ENCODE measurements at regions not wholly inside any gene's neighbourhood (a gene's known extent, or its start where the extent isn't known, plus 50 kb on each side); places are given as distances from the start of the nearest gene placed in this dataset.
A peak's percentile ranks its signal among the peaks of the same experiment; 100 is the strongest.

- no peak overlapping the region for H3K27ac Mint-ChIP-seq
- ChIA-PET CTCF (ENCODE audit: partially characterized antibody) (no interaction called here), POLR2A (ENCODE audit: partially characterized antibody) (no interaction called here)
- H3K9me3 Mint-ChIP-seq = peaks cover 0 to 7% (median 2%) of the 10 kb centered on the region in 8 donors
- Histone ChIP-seq H3K9me3 (ENCODE audit: control insufficient read depth in 1 of 2, low read length in 2 of 2) (no peaks in the 10 kb centered on the region), H3K4me3 (ENCODE audit: low read length in 2 of 2) (no peak overlapping the region), H3K27ac (ENCODE audit: low read depth, low read length) (no peak overlapping the region), H3K27me3 (ENCODE audit: insufficient read depth, low read length) (peaks cover 21% of the 10 kb centered on the region), H3K4me1 (ENCODE audit: insufficient read depth, low read length) (peaks cover 9% of the 10 kb centered on the region), H3K36me3 (ENCODE audit: insufficient read depth, low read length) (no peaks in the 10 kb centered on the region)
- DNase-seq = peak in 1 of 5 donors; percentile 0
- H3K36me3 Mint-ChIP-seq = no peaks in the 10 kb centered on the region
- H3K4me3 Mint-ChIP-seq = peak overlapping the region in 5 of 8 donors; percentile 22 to 79 (median 61)
- intact Hi-C loops (cut with micrococcal nuclease) = loop anchor here (5.0 kb wide), 1 partner anchor 392 kb away; the partner anchor contains the start of gene GATA6
- peaks cover 28 to 30% of the 10 kb centered on the region in 2 donors for H3K27me3 Mint-ChIP-seq
- peaks cover 1 to 8% (median 3%) of the 10 kb centered on the region in 4 donors for H3K4me1 Mint-ChIP-seq
These were observed 141.9 kb upstream of the CTAGE1 start for GRCh38 chr18:22559414-22560274.

- peaks cover 9% of the 10 kb centered on the region for H3K4me1 ChIP-seq (ENCODE audit: insufficient read depth, low read length)
- peaks cover 21% of the 10 kb centered on the region for H3K27me3 ChIP-seq (ENCODE audit: insufficient read depth, low read length)
- H3K4me3 ChIP-seq (ENCODE audit: low read length in 2 of 2) = no peak overlapping the region
- no peaks in the 10 kb centered on the region for H3K36me3 Mint-ChIP-seq
- no peak overlapping the region for H3K27ac Mint-ChIP-seq
- H3K4me3 Mint-ChIP-seq = peak overlapping the region in 3 of 8 donors; percentile 22 to 79 (median 72)
- no peaks in the 10 kb centered on the region for H3K9me3 ChIP-seq (ENCODE audit: control insufficient read depth in 1 of 2, low read length in 2 of 2)
- H3K27me3 Mint-ChIP-seq = peaks cover 27 to 30% of the 10 kb centered on the region in 2 donors
- H3K36me3 ChIP-seq (ENCODE audit: insufficient read depth, low read length) = no peaks in the 10 kb centered on the region
- ChIA-PET POLR2A (ENCODE audit: partially characterized antibody) (no interaction called here), CTCF (ENCODE audit: partially characterized antibody) (no interaction called here)
- DNase-seq = no peak
- peaks cover 0 to 7% (median 2%) of the 10 kb centered on the region in 8 donors for H3K9me3 Mint-ChIP-seq
- intact Hi-C loops (cut with micrococcal nuclease) = loop anchor here (5.0 kb wide), 1 partner anchor 393 kb away; the partner anchor contains the start of gene GATA6
- no peak overlapping the region for H3K27ac ChIP-seq (ENCODE audit: low read depth, low read length)
- H3K4me1 Mint-ChIP-seq = peaks cover 1 to 8% (median 3%) of the 10 kb centered on the region in 4 donors
These were observed 142.5 kb upstream of the CTAGE1 start for GRCh38 chr18:22560275-22560610.

GRCh38 chr18:22560797-22561196 is 143.1 kb upstream of the CTAGE1 start:
- Histone ChIP-seq H3K36me3 (ENCODE audit: insufficient read depth, low read length) (no peaks in the 10 kb centered on the region), H3K4me1 (ENCODE audit: insufficient read depth, low read length) (peaks cover 9% of the 10 kb centered on the region), H3K9me3 (ENCODE audit: control insufficient read depth in 1 of 2, low read length in 2 of 2) (no peaks in the 10 kb centered on the region), H3K27me3 (ENCODE audit: insufficient read depth, low read length) (peaks cover 21% of the 10 kb centered on the region), H3K4me3 (ENCODE audit: low read length in 2 of 2) (no peak overlapping the region), H3K27ac (ENCODE audit: low read depth, low read length) (no peak overlapping the region)
- intact Hi-C loops (cut with micrococcal nuclease) = loop anchor here (5.0 kb wide), 1 partner anchor 393 kb away; the partner anchor contains the start of gene GATA6
- ChIA-PET CTCF (ENCODE audit: partially characterized antibody) (no interaction called here), POLR2A (ENCODE audit: partially characterized antibody) (no interaction called here)
- Mint-ChIP-seq H3K4me1 (peaks cover 1 to 8% (median 3%) of the 10 kb centered on the region in 4 donors), H3K9me3 (peaks cover 0 to 7% (median 2%) of the 10 kb centered on the region in 8 donors), H3K27me3 (peaks cover 27 to 30% of the 10 kb centered on the region in 2 donors), H3K27ac (no peak overlapping the region), H3K4me3 (no peak overlapping the region), H3K36me3 (no peaks in the 10 kb centered on the region)
- DNase-seq = no peak

GRCh38 chr18:22563164-22563583 is 145.5 kb upstream of the CTAGE1 start:
- Histone ChIP-seq H3K27ac (ENCODE audit: low read depth, low read length) (no peak overlapping the region), H3K9me3 (ENCODE audit: control insufficient read depth in 1 of 2, low read length in 2 of 2) (no peaks in the 10 kb centered on the region), H3K27me3 (ENCODE audit: insufficient read depth, low read length) (peaks cover 18% of the 10 kb centered on the region), H3K4me1 (ENCODE audit: insufficient read depth, low read length) (peaks cover 9% of the 10 kb centered on the region), H3K36me3 (ENCODE audit: insufficient read depth, low read length) (no peaks in the 10 kb centered on the region), H3K4me3 (ENCODE audit: low read length in 2 of 2) (no peak overlapping the region)
- H3K27ac Mint-ChIP-seq = no peak overlapping the region
- intact Hi-C loops (cut with micrococcal nuclease) = loop anchor here (2.0 to 5.0 kb wide), 3 partner anchors 238 to 664 kb away; partner anchors contain the start of gene GATA6
- peak in 3 of 5 donors; percentile 15 to 27 (median 18) for DNase-seq
- peaks cover 13 to 16% of the 10 kb centered on the region in 2 donors for H3K27me3 Mint-ChIP-seq
- peaks cover 1 to 8% (median 3%) of the 10 kb centered on the region in 4 donors for H3K4me1 Mint-ChIP-seq
- no peak overlapping the region for H3K4me3 Mint-ChIP-seq
- peaks cover 0 to 3% (median 0%) of the 10 kb centered on the region in 8 donors for H3K9me3 Mint-ChIP-seq
- POLR2A ChIA-PET (ENCODE audit: partially characterized antibody) = no interaction called here
- CTCF ChIA-PET (ENCODE audit: partially characterized antibody) = interaction anchor here (1.4 kb wide), 1 partner anchor 237 kb away, joined by 3 read pairs; no protein-coding TSS in a partner anchor
- no peaks in the 10 kb centered on the region for H3K36me3 Mint-ChIP-seq

GRCh38 chr18:22564036-22564435 is 146.3 kb upstream of the CTAGE1 start:
- H3K4me3 ChIP-seq (ENCODE audit: low read length in 2 of 2) = no peak overlapping the region
- no peak overlapping the region for H3K27ac ChIP-seq (ENCODE audit: low read depth, low read length)
- H3K36me3 ChIP-seq (ENCODE audit: insufficient read depth, low read length) = no peaks in the 10 kb centered on the region
- intact Hi-C loops (cut with micrococcal nuclease) = loop anchor here (5.0 kb wide), 1 partner anchor 397 kb away; the partner anchor contains the start of gene GATA6
- peaks cover 14% of the 10 kb centered on the region for H3K27me3 ChIP-seq (ENCODE audit: insufficient read depth, low read length)
- Mint-ChIP-seq H3K27ac (no peak overlapping the region), H3K27me3 (peaks cover 13 to 14% of the 10 kb centered on the region in 2 donors), H3K4me1 (peaks cover 1 to 8% (median 3%) of the 10 kb centered on the region in 4 donors), H3K9me3 (peaks cover 0 to 3% (median 0%) of the 10 kb centered on the region in 8 donors), H3K36me3 (no peaks in the 10 kb centered on the region), H3K4me3 (no peak overlapping the region)
- DNase-seq = no peak
- no peaks in the 10 kb centered on the region for H3K9me3 ChIP-seq (ENCODE audit: control insufficient read depth in 1 of 2, low read length in 2 of 2)
- ChIA-PET POLR2A (ENCODE audit: partially characterized antibody) (no interaction called here), CTCF (ENCODE audit: partially characterized antibody) (no interaction called here)
- H3K4me1 ChIP-seq (ENCODE audit: insufficient read depth, low read length) = peaks cover 9% of the 10 kb centered on the region

- ChIA-PET CTCF (ENCODE audit: partially characterized antibody) (no interaction called here), POLR2A (ENCODE audit: partially characterized antibody) (no interaction called here)
- Mint-ChIP-seq H3K36me3 (no peaks in the 10 kb centered on the region), H3K4me3 (no peak overlapping the region), H3K4me1 (no peaks in the 10 kb centered on the region), H3K27ac (no peak overlapping the region), H3K27me3 (peaks cover 4% of the 10 kb centered on the region in 2 donors), H3K9me3 (peaks cover 0 to 4% (median 0%) of the 10 kb centered on the region in 8 donors)
- no peaks in the 10 kb centered on the region for H3K36me3 ChIP-seq (ENCODE audit: insufficient read depth, low read length)
- peaks cover 7% of the 10 kb centered on the region for H3K27me3 ChIP-seq (ENCODE audit: insufficient read depth, low read length)
- intact Hi-C loops (cut with micrococcal nuclease) = no loop called here
- no peaks in the 10 kb centered on the region for H3K9me3 ChIP-seq (ENCODE audit: control insufficient read depth in 1 of 2, low read length in 2 of 2)
- no peak overlapping the region for H3K4me3 ChIP-seq (ENCODE audit: low read length in 2 of 2)
- H3K27ac ChIP-seq (ENCODE audit: low read depth, low read length) = no peak overlapping the region
- no peak for DNase-seq
- no peaks in the 10 kb centered on the region for H3K4me1 ChIP-seq (ENCODE audit: insufficient read depth, low read length)
These were observed 149.1 kb upstream of the CTAGE1 start for GRCh38 chr18:22566703-22567420.

- Histone ChIP-seq H3K27ac (ENCODE audit: low read depth, low read length) (no peak overlapping the region), H3K4me3 (ENCODE audit: low read length in 2 of 2) (no peak overlapping the region), H3K4me1 (ENCODE audit: insufficient read depth, low read length) (no peaks in the 10 kb centered on the region), H3K36me3 (ENCODE audit: insufficient read depth, low read length) (no peaks in the 10 kb centered on the region), H3K27me3 (ENCODE audit: insufficient read depth, low read length) (peaks cover under 1% of the 10 kb centered on the region), H3K9me3 (ENCODE audit: control insufficient read depth in 1 of 2, low read length in 2 of 2) (no peaks in the 10 kb centered on the region)
- Mint-ChIP-seq H3K27me3 (peaks cover 1 to 4% of the 10 kb centered on the region in 2 donors), H3K4me1 (no peaks in the 10 kb centered on the region), H3K27ac (no peak overlapping the region), H3K36me3 (no peaks in the 10 kb centered on the region), H3K9me3 (peaks cover 0 to 4% (median 0%) of the 10 kb centered on the region in 8 donors), H3K4me3 (no peak overlapping the region)
- ChIA-PET POLR2A (ENCODE audit: partially characterized antibody) (no interaction called here), CTCF (ENCODE audit: partially characterized antibody) (no interaction called here)
- intact Hi-C loops (cut with micrococcal nuclease) = no loop called here
- no peak for DNase-seq
These were observed 150.1 kb upstream of the CTAGE1 start for GRCh38 chr18:22567794-22568193.

Measured in CD4-positive, alpha-beta memory T cell (primary cell).